CD4-positive, alpha-beta T cell treated with Interleukin-17A for 4 hours (primary cell): ENCODE measurements at regions not wholly inside any gene's neighbourhood (a gene's known extent, or its start where the extent isn't known, plus 50 kb on each side); places are given as distances from the start of the nearest gene placed in this dataset.
"Not testable (repeated sequence)": the region's sequence is repeated elsewhere in the genome, so short reads cannot be mapped to it uniquely, and the experiment has no call there.

Experiments used
- DNase-seq: peaks from one replicate; pipeline ENCODE4 v3.0.0-alpha.2; 2020; ENCODE audit warnings: mixed read lengths

DNA sequence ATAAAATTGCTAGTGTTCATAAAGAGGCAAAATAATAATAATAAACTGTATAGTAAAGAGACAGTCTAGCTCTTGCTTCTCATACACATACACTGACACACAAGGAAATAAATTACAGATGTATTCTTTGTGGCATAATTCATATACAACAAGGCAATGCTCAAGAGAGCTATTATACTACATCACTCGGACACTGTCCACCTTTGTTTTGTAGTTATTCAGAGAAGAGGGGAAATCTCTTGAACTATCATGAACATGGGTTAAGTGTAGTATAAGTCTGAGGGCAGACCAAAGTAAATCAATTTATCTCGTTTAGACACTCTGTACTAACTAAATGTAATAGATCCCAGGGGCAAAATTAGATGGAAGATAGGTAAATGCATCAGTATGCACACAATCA, 72.7 kb upstream of the PHIP start:
- DNase-seq = no peak

DNA sequence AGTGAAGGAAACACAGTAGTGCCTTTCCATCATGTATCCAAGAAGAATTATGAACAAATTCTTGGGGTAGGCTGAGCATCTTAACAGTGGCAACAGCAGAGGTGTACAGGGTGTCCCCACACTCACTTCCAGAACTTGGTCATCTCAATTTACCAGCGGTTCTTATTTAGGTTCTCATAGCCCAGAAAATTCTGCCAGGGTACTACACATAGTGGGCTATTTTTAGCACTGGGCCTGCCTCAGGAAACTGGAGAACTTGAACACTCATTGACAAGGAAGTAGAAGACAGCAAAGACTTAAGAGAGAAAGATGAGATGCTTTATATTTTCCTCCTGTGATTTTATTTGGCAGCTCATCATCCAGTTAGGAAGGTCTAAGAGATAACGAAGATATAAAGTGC, 71.8 kb upstream of the PHIP start:
- DNase-seq = no peak

GRCh38 chr6:79146421-79146820, 68.4 kb upstream of the PHIP start:
- no peak for DNase-seq

DNA sequence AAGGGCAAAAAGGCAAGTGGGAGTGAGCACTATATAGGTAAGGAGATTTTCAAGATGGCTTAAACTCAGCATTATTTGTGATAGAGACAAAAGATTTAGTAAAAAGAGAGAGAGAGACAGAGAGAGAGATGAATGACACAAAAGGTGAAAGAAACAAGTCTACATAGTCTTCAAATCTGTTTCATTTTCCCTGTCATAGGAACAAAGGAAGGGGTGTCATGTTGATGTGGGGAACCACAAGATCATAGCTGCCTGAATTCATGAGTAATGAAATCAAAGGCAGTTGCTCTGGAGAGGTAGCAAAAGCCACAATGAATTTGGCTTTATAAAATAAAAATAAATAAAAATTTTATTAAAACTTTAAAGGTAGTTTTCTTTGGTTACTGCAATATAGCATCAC, 67.2 kb upstream of the PHIP start:
- no peak for DNase-seq

GRCh38 chr6:79143320-79143898, 65.4 kb upstream of the PHIP start:
- no peak for DNase-seq

DNA sequence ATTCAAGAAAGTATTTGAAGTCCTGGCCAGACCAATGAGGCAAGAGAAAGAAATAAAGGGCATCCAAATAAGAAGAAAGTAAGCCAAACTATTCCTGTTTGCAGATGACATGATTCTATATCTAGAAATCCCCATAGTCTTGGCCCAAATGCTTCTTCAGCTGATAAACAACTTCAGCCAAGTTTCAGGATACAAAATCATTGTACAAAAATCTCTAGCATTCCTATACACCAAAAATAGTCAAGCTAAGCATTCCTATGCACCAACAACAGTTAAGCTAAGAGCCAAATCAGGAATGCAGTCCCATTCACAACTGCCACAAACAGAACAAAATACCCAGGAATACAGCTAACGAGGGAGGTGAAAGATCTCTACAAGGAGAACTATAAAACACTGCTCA, 60.1 kb upstream of the PHIP start:
- no peak for DNase-seq

- DNase-seq = no peak
Measured at GRCh38 chr6:79137671-79138070, 59.6 kb upstream of the PHIP start.

DNA sequence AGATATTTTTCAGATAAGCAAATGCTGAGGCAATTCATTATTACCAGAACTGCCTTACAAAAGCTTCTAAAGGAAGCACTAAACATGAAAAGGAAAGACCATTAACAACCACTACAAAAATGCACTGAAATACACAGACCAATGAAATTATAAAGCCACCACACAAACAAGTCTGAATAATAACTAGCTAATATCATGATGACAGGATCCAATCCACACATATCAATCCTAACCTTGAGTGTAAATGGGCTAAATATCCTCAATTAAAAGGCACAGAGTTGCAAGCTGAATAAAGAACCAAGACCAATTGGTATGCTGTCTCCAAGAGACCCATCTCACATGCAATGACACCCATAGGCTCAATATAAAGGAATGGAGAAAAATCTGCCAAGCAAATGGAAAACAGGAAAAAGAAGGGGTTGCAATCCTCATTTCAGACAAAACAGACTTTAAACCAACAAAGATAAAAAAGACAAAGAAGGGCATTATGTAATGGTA, 58.0 kb upstream of the PHIP start:
- DNase-seq = no peak

- DNase-seq = peak; percentile 3
Measured at GRCh38 chr6:79134699-79135474, 56.8 kb upstream of the PHIP start.

GRCh38 chr6:79133173-79133572, 55.1 kb upstream of the PHIP start:
- no peak for DNase-seq

DNA sequence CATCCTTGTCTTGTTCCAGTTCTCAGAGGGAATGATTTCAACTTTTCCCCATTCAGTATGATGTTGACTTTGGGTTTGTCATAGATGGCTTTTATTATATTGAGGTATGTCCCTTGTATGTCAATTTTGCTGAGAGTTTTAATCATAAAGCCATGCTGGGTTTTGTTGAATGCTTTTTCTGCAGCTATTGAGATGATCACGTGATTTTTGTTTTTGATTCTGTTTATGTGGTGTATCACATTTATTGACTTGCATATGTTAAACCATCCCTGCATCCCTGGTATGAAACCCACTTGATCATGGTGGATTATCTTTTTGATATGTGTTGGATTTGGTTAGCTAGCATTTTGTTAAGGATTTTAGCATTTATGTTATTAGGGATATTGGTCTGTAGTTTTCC, 53.2 kb upstream of the PHIP start:
- DNase-seq = not testable (repeated sequence)
